Panc1 (cell line): ENCODE measurements at regions not wholly inside any gene's neighbourhood (a gene's known extent, or its start where the extent isn't known, plus 50 kb on each side); places are given as distances from the start of the nearest gene placed in this dataset.

Experiments used
- ATAC-seq: fragments of 200-7000 bp; cut with Tn5 transposase; 2 replicates; pipeline ENCODE4 v1.9.1; 2020; ENCODE audit warnings: mild to moderate bottlenecking, moderate library complexity
- BruUV-seq: library from RNA; stranded (reverse); fragments of 400-500 nt; replicated peaks from 2 replicates; lab custom pipeline; 2021; lab: Mats Ljungman, UMichigan
- CTCF ChIA-PET: fragments of 300-600 bp; sonication (Branson Sonifier 250); formaldehyde crosslinking; loops from one replicate; lab custom pipeline; 2022; ENCODE audit warnings: antibody characterized with exemption; lab: Charles Lee
- POLR2A ChIA-PET: fragments of 300-600 bp; sonication (Branson Sonifier 250); formaldehyde crosslinking; loops from one replicate; lab custom pipeline; 2022; ENCODE audit warnings: antibody characterized with exemption; lab: Charles Lee
- DNase-seq: peaks from one replicate; pipeline ENCODE4 v3.0.0-alpha.2; 2010; ENCODE audit warnings: low read depth, low spot score
- H3K27ac ChIP-seq: 2 replicates; pipeline ENCODE4 v1.5.1; 2011; ENCODE audit warnings: mild to moderate bottlenecking, low read length, inconsistent platforms
- H3K27me3 ChIP-seq: fragments of 200-500 bp; sonication (Bioruptor generic); 2 replicates; pipeline ENCODE4 v1.6.0; 2014; ENCODE audit warnings: low read length, inconsistent platforms; ENCODE audit not compliant: control insufficient read depth, insufficient read depth
- H3K36me3 ChIP-seq: fragments of 200-500 bp; sonication (Bioruptor generic); 2 replicates; pipeline ENCODE4 v1.5.1; 2014; ENCODE audit warnings: inconsistent platforms, mild to moderate bottlenecking, low read length, moderate library complexity; ENCODE audit not compliant: control insufficient read depth, insufficient read depth
- H3K4me1 ChIP-seq: 2 replicates; pipeline ENCODE4 v1.5.1; 2011; ENCODE audit warnings: inconsistent platforms, mild to moderate bottlenecking, low read length, moderate library complexity; ENCODE audit not compliant: control insufficient read depth, insufficient read depth
- H3K4me3 ChIP-seq, 2 experiments: 2 replicates each; pipeline ENCODE4 v1.5.1; 2011 to 2012; ENCODE audit warnings: low read depth in 2 of 2, low read length in 2 of 2, mild to moderate bottlenecking in 2 of 2, inconsistent platforms in 1 of 2, moderate library complexity in 1 of 2
- H3K9me3 ChIP-seq: fragments of 200-500 bp; sonication (Bioruptor generic); 2 replicates; pipeline ENCODE4 v1.5.1; 2014; ENCODE audit warnings: low read depth, mild to moderate bottlenecking, inconsistent platforms, low read length, moderate library complexity; ENCODE audit not compliant: control insufficient read depth, insufficient read depth
- CTCF ChIP-seq: fragments of 450-650 bp; IDR thresholded peaks from 2 replicates; pipeline ENCODE4 v1.5.1; 2017; ENCODE audit warnings: mild to moderate bottlenecking
- POLR2AphosphoS5 ChIP-seq: IDR thresholded peaks from 2 replicates; pipeline ENCODE4 v1.6.1; 2012; ENCODE audit warnings: mild to moderate bottlenecking, low read depth, low read length, moderate library complexity
- SIN3A ChIP-seq: IDR thresholded peaks from 2 replicates; pipeline ENCODE4 v1.6.1; 2012; ENCODE audit warnings: low read depth, mild to moderate bottlenecking, low read length, moderate library complexity, borderline replicate concordance; ENCODE audit not compliant: insufficient read depth
- TCF7L2 ChIP-seq: IDR thresholded peaks from 2 replicates; pipeline ENCODE4 v1.6.1; 2011; ENCODE audit warnings: mild to moderate bottlenecking, low read depth, low read length, inconsistent platforms
- in situ Hi-C: cut with HindIII; loops from 2 replicates; pipeline ENCODE4 v1.10.0; 2016; ENCODE audit warnings: low sequenced_read_pairs, low pct_unique_long_range_greater_than_20kb
- intact Hi-C: fragments of 100-400 bp; cut with micrococcal nuclease; formaldehyde crosslinking; loops from one replicate; pipeline ENCODE4 v1.10.0; 2022; ENCODE audit not compliant: unreplicated experiment
- TF ChIP-seq, protein P1 (sequence below), 2 experiments: IDR thresholded peaks; 2 replicates each; pipeline ENCODE4 v1.6.1; 2011 to 2012; ENCODE audit warnings: low read depth in 2 of 2, control low read depth in 1 of 2, low read length in 1 of 2, mild to moderate bottlenecking in 1 of 2, moderate library complexity in 1 of 2; ENCODE audit not compliant: insufficient read depth in 1 of 2

- no peak for ATAC-seq
- no peak overlapping the region for H3K27ac ChIP-seq
- BruUV-seq: no TSS peak
- TF ChIP-seq, protein P1, sequence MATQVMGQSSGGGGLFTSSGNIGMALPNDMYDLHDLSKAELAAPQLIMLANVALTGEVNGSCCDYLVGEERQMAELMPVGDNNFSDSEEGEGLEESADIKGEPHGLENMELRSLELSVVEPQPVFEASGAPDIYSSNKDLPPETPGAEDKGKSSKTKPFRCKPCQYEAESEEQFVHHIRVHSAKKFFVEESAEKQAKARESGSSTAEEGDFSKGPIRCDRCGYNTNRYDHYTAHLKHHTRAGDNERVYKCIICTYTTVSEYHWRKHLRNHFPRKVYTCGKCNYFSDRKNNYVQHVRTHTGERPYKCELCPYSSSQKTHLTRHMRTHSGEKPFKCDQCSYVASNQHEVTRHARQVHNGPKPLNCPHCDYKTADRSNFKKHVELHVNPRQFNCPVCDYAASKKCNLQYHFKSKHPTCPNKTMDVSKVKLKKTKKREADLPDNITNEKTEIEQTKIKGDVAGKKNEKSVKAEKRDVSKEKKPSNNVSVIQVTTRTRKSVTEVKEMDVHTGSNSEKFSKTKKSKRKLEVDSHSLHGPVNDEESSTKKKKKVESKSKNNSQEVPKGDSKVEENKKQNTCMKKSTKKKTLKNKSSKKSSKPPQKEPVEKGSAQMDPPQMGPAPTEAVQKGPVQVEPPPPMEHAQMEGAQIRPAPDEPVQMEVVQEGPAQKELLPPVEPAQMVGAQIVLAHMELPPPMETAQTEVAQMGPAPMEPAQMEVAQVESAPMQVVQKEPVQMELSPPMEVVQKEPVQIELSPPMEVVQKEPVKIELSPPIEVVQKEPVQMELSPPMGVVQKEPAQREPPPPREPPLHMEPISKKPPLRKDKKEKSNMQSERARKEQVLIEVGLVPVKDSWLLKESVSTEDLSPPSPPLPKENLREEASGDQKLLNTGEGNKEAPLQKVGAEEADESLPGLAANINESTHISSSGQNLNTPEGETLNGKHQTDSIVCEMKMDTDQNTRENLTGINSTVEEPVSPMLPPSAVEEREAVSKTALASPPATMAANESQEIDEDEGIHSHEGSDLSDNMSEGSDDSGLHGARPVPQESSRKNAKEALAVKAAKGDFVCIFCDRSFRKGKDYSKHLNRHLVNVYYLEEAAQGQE (IDR thresholded peaks at IDR 0.05; ENCODE audit: insufficient read depth in 1 of 2, low read depth in 2 of 2, low read length in 1 of 2): no peak
- no peak for TF ChIP-seq TCF7L2
- no peak for TF ChIP-seq SIN3A
- no peak for TF ChIP-seq CTCF
- TF ChIP-seq POLR2AphosphoS5: no peak
- H3K9me3 ChIP-seq: no peaks in the 10 kb centered on the region
- H3K4me3 ChIP-seq: no peak overlapping the region
- no peaks in the 10 kb centered on the region for H3K27me3 ChIP-seq
- intact Hi-C loops: no loop called here
- ChIA-PET CTCF (no interaction called here), POLR2A (no interaction called here)
- no peak for DNase-seq
- H3K36me3 ChIP-seq: no peaks in the 10 kb centered on the region
- no peaks in the 10 kb centered on the region for H3K4me1 ChIP-seq
- in situ Hi-C loops: no loop called here
Measured at GRCh38 chr3:180478695-180479094, 123.3 kb upstream of the TTC14 start.

- no TSS peak for BruUV-seq
- intact Hi-C loops: no loop called here
- no peak for DNase-seq
- ChIA-PET CTCF (no interaction called here), POLR2A (no interaction called here)
- no peak overlapping the region for H3K4me3 ChIP-seq
- in situ Hi-C loops: no loop called here
- no peak for ATAC-seq
- H3K27ac ChIP-seq: no peak overlapping the region
- H3K36me3 ChIP-seq: no peaks in the 10 kb centered on the region
- H3K4me1 ChIP-seq: no peaks in the 10 kb centered on the region
- no peaks in the 10 kb centered on the region for H3K27me3 ChIP-seq
- no peaks in the 10 kb centered on the region for H3K9me3 ChIP-seq
- TF ChIP-seq, protein P1 (IDR thresholded peaks at IDR 0.05; ENCODE audit: insufficient read depth in 1 of 2, low read depth in 2 of 2, low read length in 1 of 2): no peak
- TF ChIP-seq POLR2AphosphoS5 (no peak), CTCF (no peak), TCF7L2 (no peak), SIN3A (no peak)
Measured at GRCh38 chr3:180492047-180492446, 109.9 kb upstream of the TTC14 start.
